NOMO-1 treated with DMSO at 0.1 percent for 48 hours (cell line): ENCODE measurements at regions not wholly inside any gene's neighbourhood (a gene's known extent, or its start where the extent isn't known, plus 50 kb on each side); places are given as distances from the start of the nearest gene placed in this dataset.

ENCODE experiments used
- DNase-seq: peaks from one replicate; lab custom pipeline; 2025; ENCODE audit not compliant: unreplicated experiment; lab: John Stamatoyannopoulos, UW

- DNase-seq = no peak
These were observed 340.6 kb downstream of the SOX2 start for GRCh38 chr3:182052332-182052731.

- DNase-seq = no peak
These were observed 341.0 kb downstream of the SOX2 start for GRCh38 chr3:182052757-182053156.

GRCh38 chr3:182058488-182058887, 346.8 kb downstream of the SOX2 start:
- no peak for DNase-seq

- DNase-seq = no peak
These were observed 352.0 kb downstream of the SOX2 start for GRCh38 chr3:182063742-182064141.

- DNase-seq = no peak
These were observed 355.7 kb downstream of the SOX2 start for GRCh38 chr3:182067423-182067822.

- DNase-seq = no peak
These were observed 366.6 kb downstream of the SOX2 start for GRCh38 chr3:182078316-182078715.

- no peak for DNase-seq
These were observed 367.2 kb downstream of the SOX2 start for GRCh38 chr3:182078929-182079328.

GRCh38 chr3:182081096-182081495, 369.4 kb downstream of the SOX2 start:
- DNase-seq = no peak

GRCh38 chr3:182083112-182083511, 371.4 kb downstream of the SOX2 start:
- DNase-seq = no peak

- DNase-seq = no peak
These were observed 381.0 kb downstream of the SOX2 start for GRCh38 chr3:182092662-182093262.

- no peak for DNase-seq
These were observed 382.6 kb downstream of the SOX2 start for GRCh38 chr3:182094321-182094720.

- no peak for DNase-seq
These were observed 393.2 kb downstream of the SOX2 start for GRCh38 chr3:182104881-182105280.

GRCh38 chr3:182105875-182106274, 394.1 kb downstream of the SOX2 start:
- no peak for DNase-seq

GRCh38 chr3:182108371-182108770, 396.6 kb downstream of the SOX2 start:
- DNase-seq = no peak

- DNase-seq = no peak
These were observed 400.2 kb downstream of the SOX2 start for GRCh38 chr3:182111967-182112366.

GRCh38 chr3:182115328-182116015, 403.7 kb downstream of the SOX2 start:
- no peak for DNase-seq

GRCh38 chr3:182116386-182116785, 404.7 kb downstream of the SOX2 start:
- no peak for DNase-seq

- no peak for DNase-seq
These were observed 405.4 kb downstream of the SOX2 start for GRCh38 chr3:182117131-182117530.

GRCh38 chr3:182117583-182117982, 405.9 kb downstream of the SOX2 start:
- no peak for DNase-seq

GRCh38 chr3:182118066-182118465, 406.3 kb downstream of the SOX2 start:
- no peak for DNase-seq

GRCh38 chr3:182121401-182121800, 409.7 kb downstream of the SOX2 start:
- DNase-seq = no peak

- no peak for DNase-seq
These were observed 411.1 kb downstream of the SOX2 start for GRCh38 chr3:182122779-182123178.

- no peak for DNase-seq
These were observed 412.5 kb downstream of the SOX2 start for GRCh38 chr3:182124187-182124586.
